Esophagus (tissue), 2 donors: ENCODE measurements at regions not wholly inside any gene's neighbourhood (a gene's known extent, or its start where the extent isn't known, plus 50 kb on each side); places are given as distances from the start of the nearest gene placed in this dataset.

Experiments used
- H3K27ac ChIP-seq, 2 donors: one replicate each; pipeline ENCODE4 v1.5.1; 2013; ENCODE audit warnings: low read depth in 2 of 2, mild to moderate bottlenecking in 2 of 2, inconsistent platforms in 1 of 2, low read length in 1 of 2, moderate library complexity in 1 of 2
- H3K27me3 ChIP-seq, 2 donors: one replicate each; pipeline ENCODE4 v1.6.1; 2013; ENCODE audit warnings: low read length in 2 of 2, control low read depth in 1 of 2, mild to moderate bottlenecking in 1 of 2; ENCODE audit not compliant: insufficient read depth in 2 of 2, control insufficient read depth in 1 of 2
- H3K36me3 ChIP-seq, 2 donors: one replicate each; pipeline ENCODE4 v1.6.1; 2013; ENCODE audit warnings: low read length in 1 of 2; ENCODE audit not compliant: control insufficient read depth in 2 of 2, insufficient read depth in 2 of 2
- H3K4me1 ChIP-seq, 2 donors: one replicate each; pipeline ENCODE4 v1.6.1; 2013; ENCODE audit warnings: low read length in 1 of 2; ENCODE audit not compliant: control insufficient read depth in 2 of 2, insufficient read depth in 2 of 2
- H3K4me3 ChIP-seq, 2 donors: one replicate each; pipeline ENCODE4 v1.5.1; 2013; ENCODE audit warnings: low read length in 2 of 2, mild to moderate bottlenecking in 2 of 2, low read depth in 1 of 2, moderate library complexity in 1 of 2
- H3K9me3 ChIP-seq, 2 donors: one replicate each; pipeline ENCODE4 v1.6.1; 2013; ENCODE audit warnings: mild to moderate bottlenecking in 2 of 2, low read depth in 1 of 2, low read length in 1 of 2, moderate library complexity in 1 of 2; ENCODE audit not compliant: control insufficient read depth in 2 of 2, insufficient read depth in 1 of 2
- WGBS, 2 donors: extraction: QIAGEN DNeasy Blood & Tissue Kit; methylation state at CpG; one replicate each; pipeline ENCODE4 v1.1.7; 2013; 5-methylcytosine and 5-hydroxymethylcytosine counted together
- donor health status: healthy with polysubstance abuse.
- donor health status: Bipolar disorder and iron deficiency.

GRCh38 chrX:69046996-69047490 lies 118.2 kb downstream of the PJA1 start:
- 75 to 95% methylated on average over 1 of the region's 1 CpG for WGBS, 2 donors
- Histone ChIP-seq H3K36me3 (no peaks in the 10 kb centered on the region), H3K4me1 (no peaks in the 10 kb centered on the region), H3K27ac (no peak overlapping the region), H3K9me3 (no peaks in the 10 kb centered on the region), H3K4me3 (no peak overlapping the region), H3K27me3 (no peaks in the 10 kb centered on the region)

- no peaks in the 10 kb centered on the region for H3K27me3 ChIP-seq
- H3K4me1 ChIP-seq = no peaks in the 10 kb centered on the region
- no peaks in the 10 kb centered on the region for H3K9me3 ChIP-seq
- 92 to 94% methylated on average over 2 of the region's 2 CpGs for WGBS, 2 donors
- no peak overlapping the region for H3K27ac ChIP-seq
- no peak overlapping the region for H3K4me3 ChIP-seq
- H3K36me3 ChIP-seq = no peaks in the 10 kb centered on the region
Measured at GRCh38 chrX:69045616-69046345, 119.5 kb downstream of the PJA1 start.

- Histone ChIP-seq H3K36me3 (no peaks in the 10 kb centered on the region), H3K27ac (no peak overlapping the region), H3K9me3 (no peaks in the 10 kb centered on the region), H3K4me1 (no peaks in the 10 kb centered on the region), H3K4me3 (no peak overlapping the region), H3K27me3 (peaks cover 0 to 3% of the 10 kb centered on the region in 2 donors)
- 67 to 86% methylated on average over 1 of the region's 1 CpG for WGBS, 2 donors
Measured at GRCh38 chrX:69038816-69039215, 126.4 kb downstream of the PJA1 start.

GRCh38 chrX:69038188-69038587 lies 127.1 kb downstream of the PJA1 start:
- Histone ChIP-seq H3K27ac (no peak overlapping the region), H3K36me3 (no peaks in the 10 kb centered on the region), H3K9me3 (no peaks in the 10 kb centered on the region), H3K4me3 (no peak overlapping the region), H3K27me3 (peaks cover 0 to 3% of the 10 kb centered on the region in 2 donors), H3K4me1 (no peaks in the 10 kb centered on the region)
- WGBS, 2 donors = 71 to 94% methylated on average over 6 of the region's 6 CpGs

GRCh38 chrX:69037786-69038185 lies 127.5 kb downstream of the PJA1 start:
- 76 to 89% methylated on average over 3 of the region's 3 CpGs for WGBS, 2 donors
- Histone ChIP-seq H3K27ac (no peak overlapping the region), H3K9me3 (no peaks in the 10 kb centered on the region), H3K4me3 (no peak overlapping the region), H3K36me3 (no peaks in the 10 kb centered on the region), H3K27me3 (peaks cover 0 to 3% of the 10 kb centered on the region in 2 donors), H3K4me1 (peaks cover 0 to under 1% of the 10 kb centered on the region in 2 donors)

GRCh38 chrX:69036674-69037573 lies 128.3 kb downstream of the PJA1 start:
- Histone ChIP-seq H3K4me1 (peaks cover 0 to 2% of the 10 kb centered on the region in 2 donors), H3K36me3 (no peaks in the 10 kb centered on the region), H3K9me3 (no peaks in the 10 kb centered on the region), H3K27me3 (peaks cover 0 to 3% of the 10 kb centered on the region in 2 donors), H3K27ac (no peak overlapping the region), H3K4me3 (no peak overlapping the region)
- 77 to 85% methylated on average over 14 of the region's 14 CpGs for WGBS, 2 donors

GRCh38 chrX:69034451-69034850 lies 130.8 kb downstream of the PJA1 start:
- no peak overlapping the region for H3K4me3 ChIP-seq
- 73 to 88% methylated on average over 6 of the region's 6 CpGs for WGBS, 2 donors
- no peaks in the 10 kb centered on the region for H3K36me3 ChIP-seq
- H3K4me1 ChIP-seq = peaks cover 0 to 2% of the 10 kb centered on the region in 2 donors
- H3K9me3 ChIP-seq = no peaks in the 10 kb centered on the region
- H3K27me3 ChIP-seq = peaks cover 0 to 3% of the 10 kb centered on the region in 2 donors
- H3K27ac ChIP-seq = no peak overlapping the region

GRCh38 chrX:69033936-69034335 lies 131.3 kb downstream of the PJA1 start:
- peaks cover 0 to 2% of the 10 kb centered on the region in 2 donors for H3K4me1 ChIP-seq
- no peaks in the 10 kb centered on the region for H3K36me3 ChIP-seq
- H3K4me3 ChIP-seq = no peak overlapping the region
- peaks cover 0 to 3% of the 10 kb centered on the region in 2 donors for H3K27me3 ChIP-seq
- H3K27ac ChIP-seq = no peak overlapping the region
- 83 to 86% methylated on average over 6 of the region's 6 CpGs for WGBS, 2 donors
- no peaks in the 10 kb centered on the region for H3K9me3 ChIP-seq

- 61 to 63% methylated on average over 1 of the region's 1 CpG for WGBS, 2 donors
- Histone ChIP-seq H3K27ac (peak overlapping the region; percentile 36 to 37), H3K4me1 (peaks cover 0 to 6% of the 10 kb centered on the region in 2 donors), H3K36me3 (no peaks in the 10 kb centered on the region), H3K4me3 (no peak overlapping the region), H3K27me3 (peaks cover 0 to 3% of the 10 kb centered on the region in 2 donors), H3K9me3 (no peaks in the 10 kb centered on the region)
Measured at GRCh38 chrX:69032601-69033000, 132.7 kb downstream of the PJA1 start.
